GM20000 (cell line): ENCODE measurements at regions not wholly inside any gene's neighbourhood (a gene's known extent, or its start where the extent isn't known, plus 50 kb on each side); places are given as distances from the start of the nearest gene placed in this dataset.

Experiments
- DNase-seq: peaks from one replicate; pipeline ENCODE4 v3.0.0; 2012; ENCODE audit warnings: low spot score
- TF ChIP-seq, protein P1 (sequence below): IDR thresholded peaks from 2 replicates; pipeline ENCODE4 v1.5.1; 2012; ENCODE audit warnings: mild to moderate bottlenecking, control low read depth; ENCODE audit errors: extremely low read depth, missing control alignments

DNA sequence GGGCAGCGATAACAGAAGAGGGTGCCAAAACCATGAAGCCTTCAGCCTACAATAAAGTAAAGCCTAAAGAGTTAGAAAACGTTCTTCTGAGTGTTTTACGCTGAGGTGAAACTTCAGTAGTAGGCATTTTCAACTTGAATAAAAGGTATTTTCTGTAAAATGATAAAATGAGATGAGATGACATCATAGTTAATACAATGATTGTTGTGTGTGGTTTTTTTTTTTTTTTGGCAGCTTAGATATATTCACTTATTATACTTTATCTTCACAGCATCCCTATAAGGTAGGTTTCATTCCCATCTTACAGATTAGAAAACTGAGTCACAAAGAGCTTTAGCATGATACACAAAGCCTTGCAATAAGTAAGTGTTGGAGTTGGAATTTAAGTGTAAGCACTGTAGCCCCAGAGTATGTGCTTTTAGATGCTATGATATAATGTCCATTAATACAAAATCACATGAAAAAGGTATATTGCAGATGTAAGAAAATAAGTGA lies 291.9 kb upstream of the GRM7 start:
- DNase-seq, result no peak
- TF ChIP-seq, protein P1, sequence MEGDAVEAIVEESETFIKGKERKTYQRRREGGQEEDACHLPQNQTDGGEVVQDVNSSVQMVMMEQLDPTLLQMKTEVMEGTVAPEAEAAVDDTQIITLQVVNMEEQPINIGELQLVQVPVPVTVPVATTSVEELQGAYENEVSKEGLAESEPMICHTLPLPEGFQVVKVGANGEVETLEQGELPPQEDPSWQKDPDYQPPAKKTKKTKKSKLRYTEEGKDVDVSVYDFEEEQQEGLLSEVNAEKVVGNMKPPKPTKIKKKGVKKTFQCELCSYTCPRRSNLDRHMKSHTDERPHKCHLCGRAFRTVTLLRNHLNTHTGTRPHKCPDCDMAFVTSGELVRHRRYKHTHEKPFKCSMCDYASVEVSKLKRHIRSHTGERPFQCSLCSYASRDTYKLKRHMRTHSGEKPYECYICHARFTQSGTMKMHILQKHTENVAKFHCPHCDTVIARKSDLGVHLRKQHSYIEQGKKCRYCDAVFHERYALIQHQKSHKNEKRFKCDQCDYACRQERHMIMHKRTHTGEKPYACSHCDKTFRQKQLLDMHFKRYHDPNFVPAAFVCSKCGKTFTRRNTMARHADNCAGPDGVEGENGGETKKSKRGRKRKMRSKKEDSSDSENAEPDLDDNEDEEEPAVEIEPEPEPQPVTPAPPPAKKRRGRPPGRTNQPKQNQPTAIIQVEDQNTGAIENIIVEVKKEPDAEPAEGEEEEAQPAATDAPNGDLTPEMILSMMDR, result no peak

DNA sequence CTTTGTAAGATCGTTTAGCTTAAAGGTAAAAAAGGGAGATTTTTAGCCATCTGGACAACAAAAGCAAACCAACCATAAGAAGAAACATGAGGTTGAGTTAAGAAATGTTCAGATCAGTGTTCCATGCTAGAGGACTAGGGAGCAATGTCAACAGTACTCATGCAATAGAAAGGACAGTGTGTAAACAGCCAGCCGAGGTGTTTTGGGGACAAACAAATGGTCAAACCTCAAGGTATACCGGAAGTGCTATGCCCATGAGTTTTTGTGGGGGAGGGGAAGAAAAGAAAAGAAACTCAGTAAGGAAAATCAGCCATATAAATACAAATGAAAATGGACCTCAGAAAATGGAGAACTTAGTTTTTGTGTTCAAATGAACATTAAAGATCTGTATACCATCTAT lies 289.5 kb upstream of the GRM7 start:
- TF ChIP-seq, protein P1, result no peak
- DNase-seq, result no peak

DNA sequence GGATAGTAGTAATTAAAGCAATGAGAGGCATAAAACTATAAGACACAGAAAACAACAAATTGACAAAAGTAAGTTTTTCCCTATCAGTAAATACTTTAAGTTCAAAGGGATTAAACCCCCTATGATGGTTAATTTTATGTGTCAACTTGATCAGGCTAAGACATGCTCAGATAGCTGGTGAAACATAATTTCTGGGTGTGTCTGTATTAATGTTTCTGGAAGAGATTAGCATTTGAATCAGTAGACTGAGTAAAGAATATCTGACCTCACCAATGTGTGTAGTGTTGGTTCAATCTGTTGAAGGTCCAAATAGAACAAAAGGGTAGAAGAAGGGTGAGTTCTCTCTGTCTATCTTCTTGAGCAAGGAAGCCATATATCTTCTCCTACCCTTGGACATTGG lies 283.3 kb upstream of the GRM7 start:
- TF ChIP-seq, protein P1, result no peak
- DNase-seq, result no peak

DNA sequence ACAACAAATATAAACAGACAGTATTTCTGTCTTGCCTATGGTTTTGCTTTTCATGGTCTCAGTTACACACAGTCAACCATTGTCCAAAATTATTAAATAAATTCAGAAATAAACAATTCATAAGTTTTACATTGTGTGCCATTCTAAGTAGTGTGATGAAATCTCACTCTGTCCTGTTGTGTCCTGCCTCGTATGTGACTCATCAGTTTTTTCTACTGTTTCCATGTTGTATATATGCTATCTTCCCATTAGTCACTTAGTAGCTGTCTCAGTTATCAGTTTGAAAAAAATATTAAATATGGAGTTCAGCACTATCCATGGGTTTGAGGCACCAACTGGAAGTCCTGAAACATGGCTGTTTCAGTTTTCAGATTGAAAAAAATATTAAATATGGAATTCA lies 282.4 kb upstream of the GRM7 start:
- TF ChIP-seq, protein P1, result no peak
- DNase-seq, result no peak

DNA sequence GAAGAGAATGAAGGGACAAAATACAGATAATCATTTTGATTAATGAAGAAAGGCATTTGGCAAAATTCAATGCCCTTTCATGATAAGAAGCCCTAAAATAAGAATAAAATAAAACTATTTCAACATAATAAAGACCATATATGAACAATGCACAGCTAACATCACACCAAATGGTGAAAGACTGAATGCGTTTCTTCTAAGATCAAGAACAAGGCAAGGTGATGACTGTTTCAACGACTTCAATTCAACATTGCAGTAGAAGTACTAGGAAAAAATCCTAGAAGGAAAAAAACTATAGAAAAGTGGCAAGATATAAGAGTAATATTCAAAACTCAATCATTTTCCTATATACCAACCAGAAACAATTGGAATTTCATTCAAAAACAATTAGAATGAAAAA lies 280.1 kb upstream of the GRM7 start:
- TF ChIP-seq, protein P1, result no peak
- no peak for DNase-seq

DNA sequence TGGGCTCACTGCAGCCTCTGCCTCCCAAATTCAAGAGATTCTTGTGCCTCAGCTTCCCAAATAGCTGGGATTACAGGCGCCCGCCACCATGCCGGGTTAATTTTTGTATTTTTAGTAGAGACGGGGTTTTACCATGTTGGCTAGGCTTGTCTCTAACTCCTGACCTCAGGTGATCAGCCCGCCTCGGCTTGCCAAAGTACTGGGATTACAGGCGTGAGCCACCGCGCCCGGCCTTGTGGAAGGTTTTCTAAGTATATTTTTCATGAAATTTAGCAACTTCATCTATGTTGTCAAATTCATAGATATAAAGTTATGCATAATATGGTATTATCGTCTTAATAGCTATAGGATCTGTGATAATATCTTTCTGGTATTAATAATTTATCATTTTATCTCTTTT lies 275.6 kb upstream of the GRM7 start:
- DNase-seq, result no peak
- TF ChIP-seq, protein P1, result no peak

DNA sequence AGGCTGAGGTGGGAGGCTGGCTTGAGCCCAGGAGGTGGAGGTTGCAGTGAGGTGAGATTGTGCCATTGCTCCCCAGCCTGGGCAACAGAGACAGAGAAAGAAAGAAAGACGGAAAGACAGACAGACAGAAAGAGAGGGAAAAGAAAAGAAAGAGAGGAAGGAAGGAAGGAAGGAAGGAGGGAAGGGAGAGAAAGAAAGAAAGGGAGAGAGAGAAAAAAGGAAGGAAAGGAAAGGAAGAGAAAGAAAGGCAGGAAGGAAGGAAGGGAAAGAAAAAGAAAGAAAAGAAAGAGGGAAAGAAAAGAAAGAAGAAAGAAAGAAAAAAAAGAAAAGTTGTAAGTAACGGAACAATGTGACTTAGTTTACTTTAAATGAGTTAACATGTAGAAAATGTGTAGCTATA lies 260.7 kb upstream of the GRM7 start:
- TF ChIP-seq, protein P1, result no peak

More for the DNA sequence above, 260.7 kb upstream of the GRM7 start:
- DNase-seq, result no peak
